ENCODE measurements at regions not wholly inside any gene's neighbourhood (a gene's known extent, or its start where the extent isn't known, plus 50 kb on each side); places are given as distances from the start of the nearest gene placed in this dataset.

DNA sequence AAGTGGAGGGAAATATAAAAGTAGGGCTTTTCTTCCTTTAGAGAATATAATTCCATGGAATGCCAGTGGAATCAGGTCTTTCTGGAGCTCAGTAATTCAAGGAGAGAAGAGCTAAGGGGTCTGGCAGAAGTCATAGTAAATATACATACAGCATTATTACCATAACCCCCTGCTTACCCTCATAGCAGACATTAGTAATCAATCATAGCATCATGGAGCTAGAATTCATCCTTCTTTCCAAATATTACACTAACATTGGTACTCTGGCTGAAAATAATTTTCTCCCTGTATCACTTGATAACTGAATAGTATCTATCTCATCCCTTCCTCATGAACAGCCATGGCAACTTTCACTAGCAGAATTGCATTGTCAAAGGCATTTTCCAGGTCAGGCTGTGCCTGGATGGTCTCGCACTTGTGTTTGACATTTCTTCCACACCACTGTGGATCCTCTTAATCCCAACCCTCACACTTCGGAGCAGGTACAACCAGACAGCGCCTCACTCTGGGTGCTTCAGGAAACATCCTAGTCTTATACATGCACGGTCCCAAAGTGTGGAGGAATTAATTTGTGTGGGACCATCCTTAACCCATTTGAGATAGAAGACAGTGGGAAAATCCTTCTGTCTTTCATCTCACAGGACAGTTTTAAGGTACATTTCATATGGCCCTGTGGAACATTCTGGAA lies 84.2 kb upstream of the SEC11C start:
- peaks cover 14 to 19% of the 10 kb centered on the region in 2 experiments for H3K27me3 ChIP-seq (ENCODE audit: control insufficient read depth in 1 of 2, insufficient read depth in 1 of 2, low read length in 2 of 2)
- no peak for DNase-seq
- H3K9ac ChIP-seq (ENCODE audit: low read length), result no peak overlapping the region
- H3K4ac ChIP-seq (ENCODE audit: low read depth in 1 of 2, low read length in 2 of 2), result no peak overlapping the region
- H4K8ac ChIP-seq (ENCODE audit: low read length), result no peak overlapping the region
- H3K14ac ChIP-seq (ENCODE audit: low read length in 2 of 2), result no peak overlapping the region
- no peak overlapping the region for H2AK5ac ChIP-seq (ENCODE audit: low read length, severe bottlenecking)
- H3K4me2 ChIP-seq (ENCODE audit: low read length, poor library complexity, severe bottlenecking), result no peak overlapping the region
- H2BK15ac ChIP-seq (ENCODE audit: low read depth, poor library complexity, severe bottlenecking), result no peak overlapping the region
- WGBS, result 81% methylated on average over 4 of the region's 4 CpGs
- H3K79me1 ChIP-seq (replicated peaks; ENCODE audit: low read length, poor library complexity, severe bottlenecking), result no peaks in the 10 kb centered on the region
- no peaks in the 10 kb centered on the region for H3K36me3 ChIP-seq (ENCODE audit: control insufficient read depth in 1 of 2, insufficient read depth in 2 of 2, low read depth in 1 of 2, low read length in 2 of 2)
- H3K18ac ChIP-seq (ENCODE audit: low read depth in 1 of 2, low read length in 2 of 2), result no peak overlapping the region
- no peak overlapping the region for H2BK120ac ChIP-seq (ENCODE audit: low read depth, low read length)
- no peak overlapping the region for H2AFZ ChIP-seq (ENCODE audit: low read depth, low read length)
- H3K4me3 ChIP-seq (ENCODE audit: insufficient read depth in 1 of 2, low read depth in 1 of 2, low read length in 2 of 2), result no peak overlapping the region
- no peak overlapping the region for H3K23ac ChIP-seq (ENCODE audit: low read length in 2 of 2)
- H3K4me1 ChIP-seq (ENCODE audit: control insufficient read depth, insufficient read depth, low read depth, low read length), result no peaks in the 10 kb centered on the region
- no peaks in the 10 kb centered on the region for H3K9me3 ChIP-seq (ENCODE audit: control insufficient read depth, low read length)
- H4K91ac ChIP-seq (ENCODE audit: low read length), result no peak overlapping the region
- H2BK5ac ChIP-seq (ENCODE audit: low read depth, low read length, poor library complexity, severe bottlenecking), result no peak overlapping the region
- no peak overlapping the region for H3K27ac ChIP-seq (ENCODE audit: low read length, poor library complexity, severe bottlenecking)
- H2BK12ac ChIP-seq (ENCODE audit: low read length in 2 of 2), result peak overlapping the region in 1 of 2 experiments; percentile 45

DNA sequence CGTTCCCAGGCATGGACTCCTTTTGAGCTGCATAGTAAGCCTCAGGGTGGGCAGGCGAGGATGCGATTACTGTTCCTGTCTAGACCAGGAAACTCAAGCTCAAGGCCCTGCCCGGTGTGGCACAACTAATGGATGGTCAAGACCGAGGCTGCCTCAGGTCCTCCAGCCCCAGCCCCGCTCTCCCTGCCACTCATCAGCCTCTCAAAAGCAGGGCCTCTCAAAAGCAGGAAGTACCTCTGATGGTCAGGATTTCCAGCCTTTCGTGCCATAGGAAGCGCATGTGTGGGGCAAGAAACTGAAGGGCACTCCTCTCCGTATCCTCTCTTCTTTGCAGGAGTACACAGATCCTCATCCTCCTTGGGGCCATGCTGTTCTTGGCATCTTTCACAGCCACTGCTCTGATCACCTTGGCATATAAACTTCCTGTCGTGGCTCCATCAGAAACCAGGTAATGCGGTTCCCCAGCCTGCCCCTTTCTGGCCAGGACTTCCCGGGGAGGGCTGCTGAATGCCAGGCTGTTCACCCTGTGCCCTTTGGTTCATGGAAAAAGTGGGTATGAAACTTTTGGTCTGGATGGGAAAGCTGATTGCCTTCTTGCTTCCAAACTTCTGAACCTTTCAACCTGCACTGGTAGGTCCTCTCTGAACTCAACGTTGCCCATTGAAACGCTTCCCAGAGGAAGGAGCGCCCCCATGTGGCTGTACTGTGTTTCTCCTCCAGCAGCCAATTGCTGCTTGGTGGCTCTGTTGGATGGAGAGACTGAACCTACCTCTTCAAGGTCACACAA lies 82.8 kb upstream of the SEC11C start:
- H3K9ac ChIP-seq (ENCODE audit: low read length), result no peak overlapping the region
- no peaks in the 10 kb centered on the region for H3K4me1 ChIP-seq (ENCODE audit: control insufficient read depth, insufficient read depth, low read depth, low read length)
- peak overlapping the region; percentile 65 to 81 for H2BK12ac ChIP-seq (ENCODE audit: low read length in 2 of 2)
- peak overlapping the region; percentile 48 to 95 for H3K18ac ChIP-seq (ENCODE audit: low read depth in 1 of 2, low read length in 2 of 2)
- no peak overlapping the region for H3K14ac ChIP-seq (ENCODE audit: low read length in 2 of 2)
- H4K8ac ChIP-seq (ENCODE audit: low read length), result peak overlapping the region; percentile 79
- H2BK5ac ChIP-seq (ENCODE audit: low read depth, low read length, poor library complexity, severe bottlenecking), result no peak overlapping the region
- H2AFZ ChIP-seq (ENCODE audit: low read depth, low read length), result no peak overlapping the region
- H3K9me3 ChIP-seq (ENCODE audit: control insufficient read depth, low read length), result no peaks in the 10 kb centered on the region
- peak overlapping the region in 1 of 2 experiments; percentile 54 for H3K23ac ChIP-seq (ENCODE audit: low read length in 2 of 2)
- H2BK120ac ChIP-seq (ENCODE audit: low read depth, low read length), result peak overlapping the region; percentile 44
- H3K27me3 ChIP-seq (ENCODE audit: control insufficient read depth in 1 of 2, insufficient read depth in 1 of 2, low read length in 2 of 2), result peaks cover 18 to 31% of the 10 kb centered on the region in 2 experiments
- H3K4ac ChIP-seq (ENCODE audit: low read depth in 1 of 2, low read length in 2 of 2), result peak overlapping the region; percentile 59 to 65
- DNase-seq, result peak; percentile 69
- no peaks in the 10 kb centered on the region for H3K79me1 ChIP-seq (replicated peaks; ENCODE audit: low read length, poor library complexity, severe bottlenecking)
- H3K4me3 ChIP-seq (ENCODE audit: insufficient read depth in 1 of 2, low read depth in 1 of 2, low read length in 2 of 2), result no peak overlapping the region
- H3K27ac ChIP-seq (ENCODE audit: low read length, poor library complexity, severe bottlenecking), result no peak overlapping the region
- H4K91ac ChIP-seq (ENCODE audit: low read length), result peak overlapping the region; percentile 66
- H3K4me2 ChIP-seq (ENCODE audit: low read length, poor library complexity, severe bottlenecking), result no peak overlapping the region
- no peaks in the 10 kb centered on the region for H3K36me3 ChIP-seq (ENCODE audit: control insufficient read depth in 1 of 2, insufficient read depth in 2 of 2, low read depth in 1 of 2, low read length in 2 of 2)
- peak overlapping the region; percentile 19 for H2BK15ac ChIP-seq (ENCODE audit: low read depth, poor library complexity, severe bottlenecking)
- H2AK5ac ChIP-seq (ENCODE audit: low read length, severe bottlenecking), result no peak overlapping the region
- 77% methylated on average over 15 of the region's 15 CpGs for WGBS

DNA sequence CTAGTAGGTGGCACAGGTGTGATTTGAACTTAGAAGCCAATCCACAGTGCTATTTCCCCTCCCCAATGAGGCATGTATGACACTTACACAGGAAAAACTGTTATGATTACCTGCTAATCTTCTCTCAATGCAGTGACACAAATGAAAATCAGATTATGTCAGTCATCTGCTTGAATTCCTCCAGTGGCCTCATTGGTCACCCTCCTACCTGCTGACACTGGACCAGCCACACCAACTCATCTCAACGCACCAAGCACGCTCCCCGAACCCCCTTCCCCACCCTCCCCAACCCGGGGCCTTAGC lies 82.2 kb upstream of the SEC11C start:
- H3K27me3 ChIP-seq (ENCODE audit: control insufficient read depth in 1 of 2, insufficient read depth in 1 of 2, low read length in 2 of 2), result peaks cover 18 to 35% of the 10 kb centered on the region in 2 experiments
- 66% methylated on average over 4 of the region's 4 CpGs for WGBS
- H3K4me2 ChIP-seq (ENCODE audit: low read length, poor library complexity, severe bottlenecking), result no peak overlapping the region
- no peaks in the 10 kb centered on the region for H3K36me3 ChIP-seq (ENCODE audit: control insufficient read depth in 1 of 2, insufficient read depth in 2 of 2, low read depth in 1 of 2, low read length in 2 of 2)
- H3K14ac ChIP-seq (ENCODE audit: low read length in 2 of 2), result no peak overlapping the region
- H2AFZ ChIP-seq (ENCODE audit: low read depth, low read length), result no peak overlapping the region
- no peak overlapping the region for H3K18ac ChIP-seq (ENCODE audit: low read depth in 1 of 2, low read length in 2 of 2)
- H3K23ac ChIP-seq (ENCODE audit: low read length in 2 of 2), result no peak overlapping the region
- DNase-seq, result no peak
- no peak overlapping the region for H2BK5ac ChIP-seq (ENCODE audit: low read depth, low read length, poor library complexity, severe bottlenecking)
- H2BK120ac ChIP-seq (ENCODE audit: low read depth, low read length), result no peak overlapping the region
- no peak overlapping the region for H2BK15ac ChIP-seq (ENCODE audit: low read depth, poor library complexity, severe bottlenecking)
- H3K4me3 ChIP-seq (ENCODE audit: insufficient read depth in 1 of 2, low read depth in 1 of 2, low read length in 2 of 2), result no peak overlapping the region
- no peaks in the 10 kb centered on the region for H3K79me1 ChIP-seq (replicated peaks; ENCODE audit: low read length, poor library complexity, severe bottlenecking)
- H3K4ac ChIP-seq (ENCODE audit: low read depth in 1 of 2, low read length in 2 of 2), result no peak overlapping the region
- no peak overlapping the region for H2BK12ac ChIP-seq (ENCODE audit: low read length in 2 of 2)
- H3K9ac ChIP-seq (ENCODE audit: low read length), result no peak overlapping the region
- H3K27ac ChIP-seq (ENCODE audit: low read length, poor library complexity, severe bottlenecking), result no peak overlapping the region
- H4K91ac ChIP-seq (ENCODE audit: low read length), result no peak overlapping the region
- H2AK5ac ChIP-seq (ENCODE audit: low read length, severe bottlenecking), result no peak overlapping the region
- H3K9me3 ChIP-seq (ENCODE audit: control insufficient read depth, low read length), result no peaks in the 10 kb centered on the region
- H3K4me1 ChIP-seq (ENCODE audit: control insufficient read depth, insufficient read depth, low read depth, low read length), result no peaks in the 10 kb centered on the region
- H4K8ac ChIP-seq (ENCODE audit: low read length), result no peak overlapping the region

DNA sequence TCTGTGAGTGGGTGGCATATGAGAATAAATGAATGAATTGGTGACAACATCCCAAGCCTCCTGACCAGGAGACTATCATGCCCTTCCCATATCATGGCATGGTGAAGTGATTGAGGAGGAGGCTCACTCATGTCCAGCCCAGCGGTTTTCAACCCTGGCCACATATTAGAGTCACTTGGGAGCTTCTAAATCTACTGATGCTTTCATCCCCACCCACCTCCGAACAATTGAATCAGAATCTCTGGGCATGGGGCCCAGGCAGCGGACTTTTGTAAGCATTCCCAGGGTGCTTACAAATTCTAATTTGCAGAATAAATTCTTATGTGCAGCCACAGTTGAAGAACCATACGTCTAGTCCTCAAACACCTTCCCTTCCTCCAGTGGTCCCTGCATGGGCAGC lies 81.7 kb upstream of the SEC11C start:
- H2BK12ac ChIP-seq (ENCODE audit: low read length in 2 of 2), result no peak overlapping the region
- no peaks in the 10 kb centered on the region for H3K4me1 ChIP-seq (ENCODE audit: control insufficient read depth, insufficient read depth, low read depth, low read length)
- no peaks in the 10 kb centered on the region for H3K9me3 ChIP-seq (ENCODE audit: control insufficient read depth, low read length)
- no peak overlapping the region for H3K9ac ChIP-seq (ENCODE audit: low read length)
- no peak overlapping the region for H3K4me3 ChIP-seq (ENCODE audit: insufficient read depth in 1 of 2, low read depth in 1 of 2, low read length in 2 of 2)
- 81% methylated on average over 3 of the region's 4 CpGs for WGBS
- no peak overlapping the region for H3K23ac ChIP-seq (ENCODE audit: low read length in 2 of 2)
- H2BK15ac ChIP-seq (ENCODE audit: low read depth, poor library complexity, severe bottlenecking), result no peak overlapping the region
- no peak overlapping the region for H4K91ac ChIP-seq (ENCODE audit: low read length)
- H2BK120ac ChIP-seq (ENCODE audit: low read depth, low read length), result no peak overlapping the region
- H4K8ac ChIP-seq (ENCODE audit: low read length), result no peak overlapping the region
- H3K4ac ChIP-seq (ENCODE audit: low read depth in 1 of 2, low read length in 2 of 2), result no peak overlapping the region
- no peak overlapping the region for H2AK5ac ChIP-seq (ENCODE audit: low read length, severe bottlenecking)
- peaks cover 18 to 41% of the 10 kb centered on the region in 2 experiments for H3K27me3 ChIP-seq (ENCODE audit: control insufficient read depth in 1 of 2, insufficient read depth in 1 of 2, low read length in 2 of 2)
- no peak overlapping the region for H2BK5ac ChIP-seq (ENCODE audit: low read depth, low read length, poor library complexity, severe bottlenecking)
- no peak overlapping the region for H3K4me2 ChIP-seq (ENCODE audit: low read length, poor library complexity, severe bottlenecking)
- H2AFZ ChIP-seq (ENCODE audit: low read depth, low read length), result no peak overlapping the region
- H3K79me1 ChIP-seq (replicated peaks; ENCODE audit: low read length, poor library complexity, severe bottlenecking), result no peaks in the 10 kb centered on the region
- no peak overlapping the region for H3K14ac ChIP-seq (ENCODE audit: low read length in 2 of 2)
- H3K18ac ChIP-seq (ENCODE audit: low read depth in 1 of 2, low read length in 2 of 2), result no peak overlapping the region
- no peak for DNase-seq
- no peak overlapping the region for H3K27ac ChIP-seq (ENCODE audit: low read length, poor library complexity, severe bottlenecking)
- no peaks in the 10 kb centered on the region for H3K36me3 ChIP-seq (ENCODE audit: control insufficient read depth in 1 of 2, insufficient read depth in 2 of 2, low read depth in 1 of 2, low read length in 2 of 2)

Measured in mesenchymal stem cell (in vitro differentiated cells and primary cell).